ENCODE measurements at regions not wholly inside any gene's neighbourhood (a gene's known extent, or its start where the extent isn't known, plus 50 kb on each side); places are given as distances from the start of the nearest gene placed in this dataset.
"Not testable (repeated sequence)": the region's sequence is repeated elsewhere in the genome, so short reads cannot be mapped to it uniquely, and the experiment has no call there.

DNA sequence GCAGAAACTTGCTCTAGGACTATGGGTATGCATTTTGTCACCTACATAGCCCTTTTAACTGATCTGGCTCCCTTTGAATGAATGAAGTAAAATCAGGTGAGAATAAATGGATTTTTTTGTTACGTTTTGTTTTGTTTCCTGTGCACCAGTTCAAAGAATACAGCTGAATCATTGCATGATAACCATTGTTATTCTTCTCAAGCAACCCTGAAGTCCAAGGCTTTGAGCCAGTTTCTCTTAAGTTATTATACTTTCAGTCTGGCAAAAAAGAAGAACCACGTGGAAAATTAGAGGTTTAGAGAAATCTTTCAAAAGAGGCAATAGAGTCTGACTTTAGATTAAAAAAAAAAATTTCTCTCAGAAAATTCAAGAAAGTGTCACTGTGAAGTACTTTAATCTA lies 398.6 kb upstream of the TECRL start:
- no peak for DNase-seq

DNA sequence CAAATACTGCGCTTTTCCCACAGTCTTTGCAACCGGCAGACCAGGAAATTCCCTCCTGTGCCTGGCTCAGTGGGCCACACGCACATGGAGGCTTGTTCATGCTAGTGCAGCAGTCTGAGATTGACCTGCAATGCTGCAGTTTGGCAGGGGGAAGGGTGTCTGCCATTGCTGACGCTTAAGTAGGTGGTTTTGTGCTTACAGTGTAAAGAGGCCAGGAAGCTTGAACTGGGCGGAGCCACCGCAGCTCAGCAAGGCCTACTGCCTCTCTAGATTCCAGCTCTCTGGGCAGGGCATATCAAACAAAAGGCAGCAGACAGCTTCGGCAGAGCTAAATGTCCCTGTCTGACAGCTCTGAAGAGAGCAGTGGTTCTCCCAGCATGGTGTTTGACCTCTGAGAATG lies 390.5 kb upstream of the TECRL start:
- no peak for DNase-seq

DNA sequence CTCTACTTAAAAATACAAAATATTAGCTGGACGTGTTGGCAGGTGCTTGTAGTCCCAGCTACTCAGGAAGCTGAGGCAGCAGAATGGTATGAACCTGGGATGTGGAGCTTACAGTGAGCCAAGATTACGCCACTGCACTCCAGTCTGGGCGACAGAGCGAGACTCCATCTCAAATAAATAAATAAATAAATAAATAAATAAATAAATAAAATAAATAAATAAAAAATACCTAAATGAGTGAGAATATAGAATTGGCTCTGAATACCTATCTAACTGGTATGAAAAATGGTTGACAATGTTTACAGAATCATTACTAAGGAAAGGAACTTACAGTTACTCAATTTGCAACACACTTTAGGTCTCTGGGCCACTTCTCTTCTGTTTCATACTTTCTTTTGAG lies 389.6 kb upstream of the TECRL start:
- DNase-seq, result not testable (repeated sequence)

DNA sequence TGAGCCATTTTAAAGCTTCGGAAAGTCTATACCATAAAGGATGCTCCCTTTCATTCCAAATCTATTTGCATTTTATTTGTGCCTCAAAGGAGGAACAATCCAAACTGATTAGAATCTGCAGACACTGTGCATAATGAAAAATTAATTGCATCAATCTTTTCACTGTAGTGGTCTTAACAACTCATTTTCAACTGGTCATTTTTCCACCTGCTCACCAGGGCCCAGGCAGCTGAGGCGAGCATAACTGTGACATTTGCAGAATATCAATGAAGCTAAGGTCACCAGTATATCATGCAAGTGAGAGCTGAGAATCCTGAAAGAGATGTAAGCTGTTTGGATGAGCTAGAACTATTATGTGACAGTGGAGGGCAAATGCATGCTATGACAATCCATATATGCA lies 387.3 kb upstream of the TECRL start:
- no peak for DNase-seq

DNA sequence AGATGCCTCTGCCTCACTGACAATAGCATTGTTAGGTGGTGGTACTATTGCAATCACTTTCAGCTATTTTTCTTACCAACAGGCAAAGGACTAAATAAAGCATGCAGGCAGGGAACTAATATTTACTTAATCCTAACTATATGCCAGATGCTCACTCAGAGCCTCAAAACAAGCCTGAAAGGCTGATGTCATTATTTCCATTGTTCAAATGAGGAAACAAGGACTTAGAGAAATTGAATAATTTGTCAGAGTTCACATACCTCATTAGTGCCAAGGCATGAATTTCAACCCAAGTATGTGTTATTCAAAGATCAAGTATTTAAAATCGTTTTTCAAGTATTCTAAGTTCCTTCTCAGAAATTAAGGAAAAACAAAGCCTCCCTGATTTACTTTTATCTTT lies 374.9 kb upstream of the TECRL start:
- DNase-seq, result no peak

DNA sequence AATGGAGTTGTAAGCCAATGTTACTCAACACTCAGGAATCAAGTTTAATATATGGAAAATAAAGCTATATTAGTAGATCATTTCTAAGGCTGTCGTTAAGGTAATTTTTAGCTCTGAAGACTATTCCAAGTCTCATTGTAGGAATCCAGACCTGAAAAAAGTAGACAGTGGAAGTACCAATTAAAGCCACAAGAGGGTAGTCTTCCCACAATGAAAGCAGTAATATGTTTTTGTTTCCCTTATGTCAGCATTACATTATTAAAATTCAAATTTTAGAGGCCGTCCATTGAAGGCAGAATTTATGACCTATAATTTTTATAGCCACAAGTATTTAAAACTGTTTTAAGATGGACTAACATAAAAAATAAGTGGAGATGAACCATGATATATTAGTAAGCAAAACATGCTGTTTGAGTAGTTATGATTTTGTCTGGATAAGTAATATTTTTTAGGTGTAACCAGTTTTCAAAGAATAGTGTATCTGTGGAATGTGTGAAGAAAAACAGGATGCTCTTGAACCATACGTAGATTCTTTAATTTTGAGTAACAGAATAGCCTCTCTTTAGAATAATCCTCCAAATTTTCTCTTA lies 372.6 kb upstream of the TECRL start:
- DNase-seq, result no peak

DNA sequence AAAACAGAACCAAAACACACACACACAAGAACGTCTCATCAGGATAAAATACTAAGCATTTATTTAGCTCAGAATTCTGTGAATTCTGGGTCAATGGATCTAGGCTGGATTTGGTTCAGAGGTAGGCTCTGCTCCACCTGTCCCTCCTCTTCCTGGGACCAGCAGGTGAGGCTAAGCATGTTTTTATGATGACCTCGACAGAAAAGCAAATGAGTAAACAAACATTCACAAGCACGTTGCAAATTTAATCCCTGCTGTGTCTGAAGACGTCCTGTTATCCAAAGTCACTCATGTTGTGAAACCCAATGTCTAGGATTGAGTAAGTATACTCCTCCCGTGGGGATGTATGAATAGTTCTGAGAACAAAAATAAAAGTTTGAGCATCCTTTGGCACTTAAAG lies 371.4 kb upstream of the TECRL start:
- DNase-seq, result no peak

DNA sequence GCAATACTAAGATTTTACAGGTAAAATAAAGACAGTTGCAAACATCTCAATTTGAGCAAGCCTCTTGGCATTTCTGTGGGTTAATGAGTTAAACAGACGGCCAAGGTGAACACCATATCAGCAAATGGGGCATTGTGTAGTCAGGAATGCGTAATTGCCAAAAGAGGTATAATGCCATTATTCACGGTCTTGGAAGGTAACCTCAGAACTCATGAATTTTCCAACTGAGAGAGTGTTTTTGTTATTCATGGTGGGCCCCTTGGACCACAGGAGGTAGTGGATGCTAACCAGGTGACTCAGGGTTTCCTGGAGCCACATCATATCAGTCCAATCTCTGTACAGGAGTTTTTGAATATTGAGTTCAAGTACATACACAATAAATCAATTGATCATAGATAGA lies 368.0 kb upstream of the TECRL start:
- no peak for DNase-seq

DNA sequence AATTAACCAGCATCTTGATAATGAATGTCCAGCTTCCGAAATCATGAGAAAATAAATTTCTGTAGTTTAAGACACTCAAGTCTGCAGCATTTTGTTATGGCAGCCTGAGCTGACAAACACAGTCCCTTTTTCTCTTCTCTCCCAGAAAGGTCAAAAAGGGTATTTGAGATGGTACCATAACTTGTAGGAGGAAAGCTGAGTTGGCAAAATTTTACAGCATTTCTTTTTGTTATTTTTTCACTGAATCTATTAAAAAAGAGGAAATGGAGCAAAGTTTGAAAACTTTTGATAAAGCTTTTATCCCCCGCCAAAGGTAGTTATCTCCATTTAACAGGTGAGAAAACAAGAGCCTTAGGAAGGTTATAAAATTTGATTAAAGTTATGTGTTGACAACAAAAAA lies 367.6 kb upstream of the TECRL start:
- DNase-seq, result no peak

DNA sequence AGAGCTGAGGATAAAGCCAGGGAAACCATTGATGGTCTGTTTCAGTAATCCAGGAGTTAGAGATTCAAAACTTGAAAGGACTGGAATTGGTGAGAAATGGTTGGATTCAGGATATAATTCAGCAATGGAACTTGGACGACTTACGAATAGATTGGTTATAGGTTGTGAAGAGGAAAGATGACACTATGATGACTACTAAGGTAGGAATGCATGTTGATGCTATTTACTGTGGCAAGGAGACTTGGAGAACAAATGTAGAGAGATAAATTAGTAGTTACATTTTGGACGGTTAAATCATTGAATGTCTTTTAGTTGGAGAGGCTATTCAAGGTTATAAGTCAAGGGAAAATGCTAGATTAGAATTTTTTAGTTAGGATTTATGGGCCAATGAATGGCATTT lies 365.4 kb upstream of the TECRL start:
- no peak for DNase-seq

DNA sequence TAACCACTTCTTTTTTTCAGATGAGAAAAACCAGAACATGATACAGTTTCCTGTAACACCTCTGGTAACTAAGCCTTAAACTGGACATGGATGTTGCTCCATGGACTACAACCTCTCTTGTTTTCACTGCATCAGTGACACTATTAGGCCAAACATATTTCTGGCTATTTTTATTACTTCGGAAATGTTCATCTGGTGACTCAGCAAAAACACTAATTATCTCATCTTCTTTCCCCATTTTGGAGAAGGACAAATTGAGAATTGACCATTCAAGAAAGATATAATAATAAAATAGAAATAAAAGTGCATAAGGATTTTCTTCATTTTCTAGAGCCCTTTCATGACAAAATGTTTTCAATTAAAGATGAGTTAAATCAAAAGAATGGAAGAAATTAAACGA lies 361.9 kb upstream of the TECRL start:
- no peak for DNase-seq

DNA sequence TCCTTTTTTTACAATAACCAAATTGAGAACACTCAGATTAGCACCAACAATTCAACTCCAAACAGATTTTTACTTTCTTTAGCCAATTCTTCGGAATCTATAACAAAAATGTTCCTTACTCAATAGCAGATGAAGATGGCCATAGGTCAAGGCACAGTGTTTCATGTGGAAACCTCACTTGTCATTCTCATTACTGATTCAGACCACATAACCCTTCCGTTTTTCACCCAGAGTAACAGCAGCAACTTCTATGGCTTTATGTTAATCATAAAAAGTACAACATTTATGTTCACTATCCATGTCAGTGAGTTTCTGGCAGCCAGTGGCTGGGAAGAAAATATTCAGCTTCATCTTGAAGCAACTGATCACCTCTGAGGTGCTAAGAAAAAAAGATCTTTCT lies 358.3 kb upstream of the TECRL start:
- no peak for DNase-seq

DNA sequence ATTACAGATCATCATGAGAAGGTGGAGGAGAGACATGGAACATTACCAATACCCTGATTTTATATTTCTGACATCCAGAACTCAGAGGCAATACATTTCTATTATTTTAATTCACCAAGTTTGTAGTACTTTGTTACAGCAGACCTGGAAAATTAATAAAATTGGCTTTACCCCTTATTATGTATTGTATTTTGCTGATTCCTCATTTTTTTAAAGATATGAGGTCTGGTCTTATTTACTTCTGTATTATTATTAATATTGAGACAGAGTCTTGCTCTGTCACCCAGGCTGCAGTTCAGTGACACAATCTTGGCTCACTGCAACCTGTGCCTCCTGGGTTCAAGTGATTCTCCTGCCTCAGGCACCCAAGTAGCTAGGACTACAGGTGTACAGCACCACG lies 357.3 kb upstream of the TECRL start:
- no peak for DNase-seq

DNA sequence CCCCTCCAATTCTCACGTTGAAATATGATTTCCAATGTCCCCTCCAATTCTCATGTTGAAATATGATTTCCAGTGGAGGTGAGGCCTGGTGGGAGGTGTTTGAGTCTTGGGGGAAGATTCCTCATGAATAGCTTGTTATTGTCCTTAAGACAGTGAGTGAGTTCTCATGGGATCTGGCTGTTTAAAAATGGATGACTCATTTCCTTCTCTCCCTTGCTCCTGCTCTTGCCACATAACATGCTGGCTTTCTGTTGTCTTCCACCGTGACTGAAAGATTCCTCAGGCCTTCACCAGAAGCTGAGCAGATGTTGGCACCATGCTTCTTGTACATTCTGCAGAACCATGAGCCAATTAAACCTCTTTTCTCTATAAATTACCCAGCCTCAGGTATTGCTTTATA lies 346.8 kb upstream of the TECRL start:
- DNase-seq, result no peak

DNA sequence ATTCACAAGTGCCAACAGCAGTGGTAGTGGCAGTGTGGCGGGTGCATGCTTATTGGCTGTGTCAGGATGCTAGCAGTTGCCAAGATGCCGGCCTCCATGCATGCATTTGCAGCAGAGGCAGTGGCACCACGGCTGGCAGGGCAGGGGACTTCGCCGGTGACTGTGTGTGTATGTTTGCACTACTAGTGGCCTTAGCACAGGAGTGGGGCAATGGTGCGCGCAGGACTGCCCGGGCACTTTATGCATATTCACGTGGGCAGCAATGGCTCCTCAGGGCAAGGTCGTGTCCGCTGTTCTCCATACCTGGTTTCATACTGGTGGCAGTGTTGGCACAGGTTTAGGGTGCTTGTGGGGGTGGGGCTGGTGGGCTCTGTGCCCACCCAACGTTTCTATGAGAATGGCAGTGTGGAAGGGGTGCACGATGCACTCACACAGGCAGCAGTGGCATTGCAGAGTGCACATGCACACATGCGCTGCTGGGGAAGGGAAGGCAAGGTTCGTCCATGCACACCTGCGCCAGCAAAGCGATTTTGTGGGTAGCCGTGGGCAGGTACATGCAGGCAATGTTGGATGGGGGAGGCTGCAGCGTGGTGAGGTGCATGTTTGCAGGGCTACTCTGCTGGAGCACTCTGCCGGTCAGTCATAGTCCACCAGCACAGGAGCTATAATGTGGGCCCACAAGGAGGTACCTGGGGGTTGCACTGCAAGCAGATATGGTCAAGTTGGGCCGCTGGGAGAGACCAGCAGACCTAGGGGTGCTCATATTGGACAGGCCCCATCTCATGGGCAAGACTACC lies 338.9 kb upstream of the TECRL start:
- no peak for DNase-seq

DNA sequence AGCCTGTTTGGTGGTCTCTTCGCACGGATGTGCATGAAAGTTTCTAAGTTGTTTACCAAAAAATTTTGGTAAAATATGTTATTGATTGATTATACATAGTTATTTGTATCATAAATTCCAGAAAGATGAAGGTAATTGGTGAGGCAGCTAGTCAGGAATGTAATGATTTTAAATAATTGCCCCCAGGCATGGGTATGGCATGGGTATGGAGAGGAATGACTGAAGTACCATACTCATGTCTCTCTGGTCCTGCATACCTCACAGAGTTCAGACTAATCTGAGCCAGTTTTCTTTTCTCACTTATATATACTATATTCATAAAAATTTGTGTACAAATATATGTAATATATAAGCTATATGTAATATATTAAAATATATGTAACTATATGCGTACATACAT lies 329.0 kb upstream of the TECRL start:
- DNase-seq, result no peak

DNA sequence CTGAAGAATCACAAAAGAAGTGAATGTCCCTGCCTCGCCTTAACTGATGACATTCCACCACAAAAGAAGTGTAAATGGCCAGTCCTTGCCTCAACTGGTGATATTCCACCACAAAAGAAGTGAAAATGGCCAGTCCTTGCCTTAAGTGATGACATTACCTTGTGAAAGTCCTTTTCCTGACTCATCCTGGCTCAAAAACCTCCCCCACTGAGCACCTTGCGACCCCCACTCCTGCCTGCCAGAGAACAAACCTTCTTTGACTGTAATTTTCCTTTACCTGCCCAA lies 328.5 kb upstream of the TECRL start:
- DNase-seq, result not testable (repeated sequence)

DNA sequence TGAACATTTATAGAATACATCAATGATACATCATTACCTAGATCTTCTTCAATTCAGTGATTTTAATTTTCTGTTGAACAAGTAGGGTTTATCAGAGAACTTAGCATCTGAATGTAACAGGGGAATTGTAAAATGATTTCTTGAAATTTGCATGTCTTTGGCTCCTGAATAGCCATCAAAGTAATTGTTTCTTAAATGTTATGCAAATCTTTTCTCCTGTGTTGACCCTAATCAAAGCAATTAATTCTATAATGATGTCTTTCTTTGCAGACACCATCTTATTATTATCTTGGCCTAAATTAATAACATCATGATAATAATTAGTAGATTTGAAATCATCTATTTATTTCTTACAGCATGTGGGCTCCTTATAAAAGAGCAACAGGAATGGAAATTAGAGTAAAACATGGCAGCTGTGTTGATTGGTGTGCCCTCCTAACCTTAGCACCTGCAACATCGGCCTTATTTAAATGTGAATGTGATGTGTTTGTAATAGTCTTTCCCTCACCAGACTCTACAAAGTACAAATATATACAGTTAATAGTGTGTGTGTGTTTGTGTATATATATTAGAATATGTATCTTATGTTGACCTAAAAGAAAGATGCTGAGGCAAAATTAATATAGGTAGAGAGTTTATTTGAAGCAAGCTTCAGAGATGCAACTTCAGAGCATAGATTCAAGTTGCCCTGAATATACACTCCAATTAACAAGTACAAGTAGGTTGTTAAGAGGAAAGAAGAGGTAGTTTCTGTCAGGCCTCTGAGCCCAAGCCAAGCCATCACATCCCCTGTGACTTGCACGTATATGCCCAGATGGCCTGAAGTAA lies 328.0 kb upstream of the TECRL start:
- DNase-seq, result no peak

DNA sequence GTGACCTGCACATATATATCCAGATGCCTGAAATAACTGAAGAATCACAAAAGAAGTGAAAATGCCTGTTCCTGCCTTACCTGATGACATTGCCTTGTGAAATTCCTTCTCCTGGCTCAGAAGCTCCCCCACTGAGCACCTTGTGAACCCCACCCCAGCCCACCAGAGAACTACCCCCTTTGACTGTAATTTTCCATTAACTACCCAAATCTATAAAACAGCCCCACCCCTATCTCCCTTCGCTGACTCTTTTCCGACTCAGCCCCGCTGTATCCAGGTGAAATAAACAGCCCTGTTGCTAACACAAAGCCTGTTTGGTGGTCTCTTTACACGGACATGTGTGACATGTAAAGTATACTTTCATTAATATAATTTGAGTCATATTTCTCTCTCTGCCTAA lies 320.3 kb upstream of the TECRL start:
- DNase-seq, result no peak

DNA sequence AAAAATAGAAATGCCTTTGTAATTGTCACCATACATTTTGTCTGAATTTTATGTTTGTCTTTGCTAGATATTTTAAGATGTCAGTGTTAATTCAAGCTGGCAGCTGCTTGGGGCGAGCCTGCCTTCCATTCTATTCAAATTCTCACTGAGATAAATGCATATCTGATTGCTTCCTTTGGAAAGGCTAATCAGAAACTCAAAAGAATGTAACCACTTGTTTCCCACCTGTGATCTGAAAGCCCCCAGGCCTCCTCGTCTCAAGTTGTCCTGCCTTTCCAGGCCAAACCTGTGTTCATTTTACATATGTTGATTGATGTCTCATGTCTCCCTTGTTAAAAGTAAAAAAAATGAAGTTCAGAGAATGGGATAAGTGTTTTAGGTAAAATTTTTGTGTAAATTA lies 318.7 kb upstream of the TECRL start:
- no peak for DNase-seq

DNA sequence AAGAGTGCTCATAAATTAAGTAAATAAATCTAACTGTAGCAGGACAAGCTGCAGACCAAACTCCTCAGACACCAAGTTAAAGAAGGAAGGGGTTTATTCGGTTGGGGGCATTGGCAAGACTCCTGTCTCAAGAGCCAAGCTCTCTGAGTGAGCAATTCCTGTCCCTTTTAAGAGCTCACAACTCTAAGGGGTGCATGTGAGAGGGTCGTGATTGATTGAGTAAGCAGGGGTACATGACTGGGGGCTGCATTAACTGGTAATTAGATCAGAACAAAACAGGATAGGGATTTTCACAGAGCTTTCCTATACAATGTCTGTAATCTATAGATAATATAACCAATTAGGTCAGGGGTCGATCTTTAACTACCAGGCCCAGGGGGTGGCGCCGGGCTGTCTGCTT lies 318.1 kb upstream of the TECRL start:
- not testable (repeated sequence) for DNase-seq

DNA sequence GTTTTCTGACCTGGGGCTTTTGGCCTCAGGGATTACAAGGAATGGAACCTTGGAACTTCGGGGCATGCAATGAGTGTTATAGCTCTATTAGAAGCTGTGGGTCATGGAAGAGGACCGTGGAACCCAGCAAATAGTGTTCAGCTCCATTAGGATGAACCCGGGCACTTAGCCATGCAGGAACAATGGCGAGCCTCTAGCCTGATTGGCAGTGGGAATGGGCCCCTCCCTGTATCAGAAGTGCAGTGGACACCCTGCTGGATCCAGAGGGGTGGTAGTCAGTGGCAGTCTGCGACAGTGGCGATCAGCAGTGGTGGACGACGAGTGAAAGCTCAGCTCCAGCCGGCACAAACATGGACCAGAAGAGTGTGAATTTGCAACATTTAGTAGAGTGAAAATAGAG lies 315.4 kb upstream of the TECRL start:
- no peak for DNase-seq

DNA sequence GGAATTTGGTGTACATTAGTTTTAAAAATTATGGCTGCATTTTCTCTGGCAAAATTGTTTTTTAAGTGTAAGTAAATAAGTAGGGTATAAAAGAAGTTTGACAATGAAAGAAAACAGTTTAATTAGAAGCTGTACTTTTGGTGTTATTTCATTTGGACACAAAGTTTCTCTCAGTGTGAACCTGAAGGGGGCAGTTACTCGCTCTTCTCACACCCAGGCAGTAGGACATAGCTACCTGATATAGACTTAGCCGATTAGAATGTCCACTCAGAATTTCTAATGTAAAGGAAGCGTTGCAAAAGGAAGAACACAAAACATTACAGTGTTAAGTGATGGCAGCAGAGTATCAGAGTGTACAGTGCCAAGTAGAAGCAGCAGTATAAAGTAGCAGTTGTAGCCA lies 311.9 kb upstream of the TECRL start:
- no peak for DNase-seq

DNA sequence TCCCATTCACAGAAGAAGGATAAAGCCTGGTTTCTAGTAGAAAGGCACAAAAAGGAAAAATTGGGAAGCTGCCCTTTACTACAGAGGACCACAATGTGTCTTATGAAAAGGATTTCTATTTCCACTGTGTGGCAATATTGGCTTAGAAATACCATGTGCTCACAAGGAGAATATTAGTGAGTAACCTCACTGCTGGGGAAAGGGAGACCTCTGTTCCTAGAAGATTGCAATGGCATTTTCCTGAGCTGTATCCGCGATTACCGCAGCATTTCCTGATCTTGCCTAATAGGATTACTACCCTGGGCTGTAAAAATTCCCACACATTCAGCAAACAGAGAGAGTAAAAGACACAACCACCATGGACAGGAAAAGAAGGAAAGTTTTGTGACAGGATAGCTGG lies 308.8 kb upstream of the TECRL start:
- no peak for DNase-seq

DNA sequence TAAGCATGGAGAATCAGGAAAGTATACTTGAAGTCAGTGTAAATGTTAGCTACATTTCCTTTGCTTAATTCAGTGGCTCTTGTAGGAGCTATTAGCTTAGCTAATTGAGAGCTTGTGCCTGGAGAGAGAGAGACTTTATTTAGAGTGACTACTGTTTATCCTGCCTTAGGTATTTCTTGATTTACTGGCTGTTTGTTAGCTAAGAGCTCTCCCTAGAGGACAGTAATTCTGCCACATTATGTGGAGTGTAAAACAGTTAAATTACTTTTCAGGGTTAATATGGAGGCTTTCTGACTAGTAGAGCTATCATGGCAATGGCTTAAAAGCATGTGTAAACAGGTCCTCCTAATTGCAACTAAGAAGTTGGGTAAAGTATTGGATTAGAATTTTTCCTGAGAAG lies 306.5 kb upstream of the TECRL start:
- no peak for DNase-seq

Measured in DMS 273 treated with DMSO at 0.1 percent for 48 hours (cell line).